K562 (cell line): ENCODE measurements at regions not wholly inside any gene's neighbourhood (a gene's known extent, or its start where the extent isn't known, plus 50 kb on each side); places are given as distances from the start of the nearest gene placed in this dataset.

Source experiments
- ATAC-seq: fragments of 200-7000 bp; cut with Tn5 transposase; 3 replicates; pipeline ENCODE4 v1.9.1; 2020; ENCODE audit warnings: moderate library complexity
- BruUV-seq: library from RNA; stranded (reverse); fragments of 400-500 nt; replicated peaks from 2 replicates; lab custom pipeline; 2021; lab: Mats Ljungman, UMichigan
- CTCF ChIA-PET: fragments of 300-600 bp; formaldehyde crosslinking; extraction: SDS; loops from one replicate; lab custom pipeline; 2021; ENCODE audit warnings: low intra/inter-chr PET ratio; lab: Yijun Ruan, JAX
- POLR2A ChIA-PET: fragments of 300-600, 350-650 bp; sonication (Branson Sonifier 250); formaldehyde crosslinking; extraction: SDS; loops from one replicate; lab custom pipeline; 2021; ENCODE audit warnings: antibody characterized with exemption, inconsistent platforms; lab: Yijun Ruan, JAX
- DNase-seq, 4 experiments: peaks; one replicate each; pipeline versions ENCODE4 v3.0.0 to v3.0.0-alpha.2; 2011 to 2018; ENCODE audit warnings: low spot score in 3 of 4, mixed read lengths in 3 of 4; ENCODE audit errors: extremely low read depth in 1 of 4
- FAIRE-seq: peaks from 2 replicates; lab custom pipeline; 2011; peaks lifted over from hg19 to GRCh38; lab: Jason Lieb, UNC
- H2AFZ ChIP-seq: 2 replicates; pipeline ENCODE4 v1.6.0; 2011; ENCODE audit warnings: low read depth, low read length, control low read depth, inconsistent platforms
- H3K27ac ChIP-seq: fragments of 200-600 bp; 3 replicates; pipeline ENCODE4 v1.8.0; 2011; ENCODE audit warnings: low read depth, mild to moderate bottlenecking, control low read depth, inconsistent platforms, low read length, moderate library complexity, mixed read lengths; ENCODE audit errors: extremely low read depth
- H3K27me3 ChIP-seq, 2 experiments: fragments of 300-600 bp in 1 of 2; 2 replicates in 1 of 2; 3 replicates in 1 of 2; pipeline versions ENCODE4 v1.6.0 to v1.8.0; 2011; ENCODE audit warnings: inconsistent platforms in 2 of 2, low read length in 2 of 2, mild to moderate bottlenecking in 1 of 2, mixed read lengths in 1 of 2, moderate library complexity in 1 of 2; ENCODE audit not compliant: control insufficient read depth in 2 of 2, insufficient read depth in 2 of 2
- H3K36me3 ChIP-seq: fragments of 300-600 bp; 3 replicates; pipeline ENCODE4 v1.8.0; 2011; ENCODE audit warnings: mild to moderate bottlenecking, low read length, inconsistent platforms; ENCODE audit not compliant: control insufficient read depth, insufficient read depth
- H3K4me1 ChIP-seq, 2 experiments: fragments of 200-600 bp in 1 of 2; replicated peaks in 1 of 2; 2 replicates in 1 of 2; 3 replicates in 1 of 2; pipeline versions ENCODE4 v1.5.1 to v1.8.0; 2011; ENCODE audit warnings: inconsistent platforms in 2 of 2, low read length in 2 of 2, mild to moderate bottlenecking in 1 of 2, mixed read lengths in 1 of 2, moderate library complexity in 1 of 2; ENCODE audit not compliant: control insufficient read depth in 2 of 2, insufficient read depth in 2 of 2
- H3K4me2 ChIP-seq: 2 replicates; pipeline ENCODE4 v1.6.1; 2011; ENCODE audit warnings: low read length, control low read depth, inconsistent platforms, mixed read lengths; ENCODE audit not compliant: insufficient read depth
- H3K4me3 ChIP-seq: fragments of 200-600 bp; sonication (generic), shearing (Covaris generic); 2 replicates; pipeline ENCODE4 v1.5.1; 2016; ENCODE audit warnings: control low read depth, inconsistent platforms
- H3K79me2 ChIP-seq: fragments of 200-600 bp; 3 replicates; pipeline ENCODE4 v1.8.0; 2011; ENCODE audit warnings: low read length, inconsistent platforms; ENCODE audit not compliant: control insufficient read depth, insufficient read depth
- H3K9ac ChIP-seq, 2 experiments: 2 replicates each; pipeline versions ENCODE4 v1.6.0 to v1.6.1; 2011; ENCODE audit warnings: low read depth in 2 of 2, low read length in 2 of 2, control low read depth in 1 of 2, inconsistent platforms in 1 of 2, mild to moderate bottlenecking in 1 of 2, mixed read lengths in 1 of 2; ENCODE audit not compliant: insufficient read depth in 1 of 2
- H3K9me1 ChIP-seq: one replicate; pipeline ENCODE4 v1.6.0; 2011; ENCODE audit warnings: inconsistent platforms, mild to moderate bottlenecking, low read length, moderate library complexity; ENCODE audit not compliant: control insufficient read depth, insufficient read depth
- H3K9me3 ChIP-seq: replicated peaks from 2 replicates; pipeline ENCODE4 v1.5.1; 2011; ENCODE audit warnings: low read depth, low read length, inconsistent platforms; ENCODE audit not compliant: control insufficient read depth, insufficient read depth
- H4K20me1 ChIP-seq: replicated peaks from 2 replicates; pipeline ENCODE4 v1.6.1; 2011; ENCODE audit warnings: low read length, inconsistent platforms, mixed read lengths; ENCODE audit not compliant: control insufficient read depth, insufficient read depth
- EGR1 ChIP-seq: fragments of 450-650 bp; conservative IDR thresholded peaks from 2 replicates; pipeline ENCODE4 v1.6.1; 2017; ENCODE audit warnings: mild to moderate bottlenecking
- PRPF4 ChIP-seq: fragments of 200-400 bp; formaldehyde crosslinking; IDR thresholded peaks from one replicate; pipeline ENCODE4 v1.6.1; 2017; ENCODE audit warnings: low read length, low read depth, mild to moderate bottlenecking; ENCODE audit not compliant: insufficient read depth, poor library complexity, severe bottlenecking
- RAD21 ChIP-seq, 2 experiments: fragments of 250-450 bp in 1 of 2; fragments of 450-650 bp in 1 of 2; sonication (Bioruptor Pico) in 1 of 2; formaldehyde crosslinking in 1 of 2; IDR thresholded peaks in 1 of 2; conservative IDR thresholded peaks in 1 of 2; 2 replicates each; pipeline versions ENCODE4 v1.4.0 to v1.8.0; 2020 to 2022; ENCODE audit warnings: mild to moderate bottlenecking in 2 of 2, moderate library complexity in 1 of 2
- SMARCC2 ChIP-seq: fragments of 450-650 bp; IDR thresholded peaks from 2 replicates; pipeline ENCODE4 v1.6.1; 2017; ENCODE audit warnings: antibody characterized with exemption, moderate library complexity, mild to moderate bottlenecking, low read depth
- SUPT5H ChIP-seq: fragments of 450-650 bp; IDR thresholded peaks from 2 replicates; pipeline ENCODE4 v1.6.1; 2016
- ZKSCAN1 ChIP-seq: fragments of 150-350 bp; IDR thresholded peaks from 2 replicates; pipeline ENCODE4 v1.6.1; 2016; ENCODE audit warnings: low read depth, low read length
- ZNF23 ChIP-seq: fragments of 250-450 bp; sonication (Bioruptor Pico); IDR thresholded peaks from 2 replicates; pipeline ENCODE4 v1.4.0; 2020; ENCODE audit warnings: mild to moderate bottlenecking
- ZNF347 ChIP-seq: fragments of 450-650 bp; formaldehyde crosslinking; IDR thresholded peaks from 2 replicates; pipeline ENCODE4 v1.4.0; 2020; ENCODE audit warnings: low read depth, mild to moderate bottlenecking, moderate library complexity
- WGBS: fragments of 100-300 bp; shearing (Covaris generic); methylation state at CpG from one replicate; pipeline ENCODE4 v1.1.6; 2016; ENCODE audit warnings: low coverage, mixed read lengths; ENCODE audit not compliant: insufficient coverage; ENCODE audit errors: missing lambda C conversion rate; 5-methylcytosine and 5-hydroxymethylcytosine counted together
- in situ Hi-C: fragments of 300-500 bp; cut with MboI; formaldehyde crosslinking; loops from 4 replicates; pipeline ENCODE4 v1.15.0; 2018; ENCODE audit warnings: inconsistent platforms, mixed read lengths
- intact Hi-C: fragments of 100-400 bp; cut with micrococcal nuclease; formaldehyde crosslinking; loops from 2 replicates; pipeline ENCODE4 v1.14.2; 2022
- TF ChIP-seq, protein P1 (sequence below): sonication (generic); formaldehyde crosslinking; IDR thresholded peaks from 2 replicates; pipeline ENCODE4 v1.8.0; 2023; ENCODE audit warnings: missing genetic modification reagents, mild to moderate bottlenecking, borderline replicate concordance

DNA sequence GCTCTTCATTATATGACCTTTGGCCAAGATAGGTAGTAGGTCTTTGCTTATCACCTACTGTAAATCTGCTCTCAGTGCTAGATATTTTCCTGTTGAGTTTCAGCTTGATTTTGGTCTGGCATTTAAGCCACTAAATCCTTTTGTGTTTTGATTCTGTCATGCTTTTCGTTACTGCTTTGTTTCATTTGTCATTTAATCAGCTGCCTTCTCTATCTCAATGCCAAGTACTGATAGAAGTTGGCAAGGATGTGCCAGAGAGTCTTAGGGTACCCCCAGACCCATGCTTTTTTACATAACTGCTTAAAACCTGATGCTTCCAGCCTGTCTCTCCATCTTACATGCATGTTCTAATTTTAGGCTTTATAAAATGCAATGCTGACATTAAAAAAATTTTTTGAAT, 300.1 kb upstream of the SASH1 start:
- no peak for DNase-seq
- 0% methylated on average over 1 of the region's 1 CpG for WGBS
- no peak overlapping the region for H3K4me2 ChIP-seq
- H3K4me1 ChIP-seq, result no peaks in the 10 kb centered on the region
- no peak for TF ChIP-seq EGR1
- no peak for TF ChIP-seq RAD21 (CRISPR knock-in tag; conservative IDR thresholded peaks at IDR 0.05 in 1 of 2, IDR thresholded peaks at IDR 0.05 in 1 of 2)
- TF ChIP-seq ZNF23 (CRISPR knock-in tag), result no peak
- POLR2A ChIA-PET, result interaction anchor here (0.7 kb wide), 1 partner anchor 184 kb away, joined by 3 read pairs; no protein-coding TSS in a partner anchor
- no peak overlapping the region for H3K4me3 ChIP-seq
- no peaks in the 10 kb centered on the region for H3K9me1 ChIP-seq
- CTCF ChIA-PET, result no interaction called here
- no peaks in the 10 kb centered on the region for H3K36me3 ChIP-seq
- BruUV-seq, result no TSS peak
- intact Hi-C loops, result no loop called here
- no peaks in the 10 kb centered on the region for H4K20me1 ChIP-seq
- ATAC-seq, result no peak
- H3K27me3 ChIP-seq, result peaks cover 0 to 3% of the 10 kb centered on the region in 2 experiments; a peak in 1 of 5 replicates
- no peaks in the 10 kb centered on the region for H3K9me3 ChIP-seq
- FAIRE-seq, result no peak
- no peak overlapping the region for H3K27ac ChIP-seq
- H2AFZ ChIP-seq, result no peak overlapping the region
- no peaks in the 10 kb centered on the region for H3K79me2 ChIP-seq
- in situ Hi-C loops, result no loop called here
- H3K9ac ChIP-seq, result no peak overlapping the region

DNA sequence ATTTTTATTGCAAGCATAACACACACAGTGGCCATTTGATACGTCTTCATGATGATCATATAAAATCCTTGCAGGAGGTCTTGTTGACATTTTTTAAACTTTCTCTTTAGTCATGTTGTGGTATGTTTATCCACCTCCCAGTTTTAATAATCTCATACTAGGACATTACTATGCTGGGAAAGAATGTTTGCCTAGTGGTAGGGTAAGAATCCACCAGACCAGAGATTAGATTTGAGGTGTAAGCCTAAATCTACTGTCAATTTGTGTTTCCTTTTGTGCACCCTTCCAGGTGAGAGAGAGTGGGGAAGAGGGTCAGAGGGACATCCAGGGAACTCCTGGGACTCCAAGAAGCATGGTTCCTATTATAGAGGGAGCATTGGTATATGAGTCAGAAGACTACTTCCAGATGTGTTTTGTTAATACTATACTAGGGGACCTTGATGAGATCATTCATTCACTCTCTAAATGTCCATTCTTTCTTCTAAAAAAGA, 298.3 kb upstream of the SASH1 start:
- ChIA-PET CTCF (no interaction called here), POLR2A (interaction anchor here (0.6 kb wide), 1 partner anchor 9 kb away, joined by 3 read pairs; no protein-coding TSS in a partner anchor)
- TF ChIP-seq PRPF4 (no peak), ZKSCAN1 (no peak), ZNF347 (CRISPR knock-in tag) (no peak), SUPT5H (no peak), SMARCC2 (no peak)
- TF ChIP-seq, protein P1, sequence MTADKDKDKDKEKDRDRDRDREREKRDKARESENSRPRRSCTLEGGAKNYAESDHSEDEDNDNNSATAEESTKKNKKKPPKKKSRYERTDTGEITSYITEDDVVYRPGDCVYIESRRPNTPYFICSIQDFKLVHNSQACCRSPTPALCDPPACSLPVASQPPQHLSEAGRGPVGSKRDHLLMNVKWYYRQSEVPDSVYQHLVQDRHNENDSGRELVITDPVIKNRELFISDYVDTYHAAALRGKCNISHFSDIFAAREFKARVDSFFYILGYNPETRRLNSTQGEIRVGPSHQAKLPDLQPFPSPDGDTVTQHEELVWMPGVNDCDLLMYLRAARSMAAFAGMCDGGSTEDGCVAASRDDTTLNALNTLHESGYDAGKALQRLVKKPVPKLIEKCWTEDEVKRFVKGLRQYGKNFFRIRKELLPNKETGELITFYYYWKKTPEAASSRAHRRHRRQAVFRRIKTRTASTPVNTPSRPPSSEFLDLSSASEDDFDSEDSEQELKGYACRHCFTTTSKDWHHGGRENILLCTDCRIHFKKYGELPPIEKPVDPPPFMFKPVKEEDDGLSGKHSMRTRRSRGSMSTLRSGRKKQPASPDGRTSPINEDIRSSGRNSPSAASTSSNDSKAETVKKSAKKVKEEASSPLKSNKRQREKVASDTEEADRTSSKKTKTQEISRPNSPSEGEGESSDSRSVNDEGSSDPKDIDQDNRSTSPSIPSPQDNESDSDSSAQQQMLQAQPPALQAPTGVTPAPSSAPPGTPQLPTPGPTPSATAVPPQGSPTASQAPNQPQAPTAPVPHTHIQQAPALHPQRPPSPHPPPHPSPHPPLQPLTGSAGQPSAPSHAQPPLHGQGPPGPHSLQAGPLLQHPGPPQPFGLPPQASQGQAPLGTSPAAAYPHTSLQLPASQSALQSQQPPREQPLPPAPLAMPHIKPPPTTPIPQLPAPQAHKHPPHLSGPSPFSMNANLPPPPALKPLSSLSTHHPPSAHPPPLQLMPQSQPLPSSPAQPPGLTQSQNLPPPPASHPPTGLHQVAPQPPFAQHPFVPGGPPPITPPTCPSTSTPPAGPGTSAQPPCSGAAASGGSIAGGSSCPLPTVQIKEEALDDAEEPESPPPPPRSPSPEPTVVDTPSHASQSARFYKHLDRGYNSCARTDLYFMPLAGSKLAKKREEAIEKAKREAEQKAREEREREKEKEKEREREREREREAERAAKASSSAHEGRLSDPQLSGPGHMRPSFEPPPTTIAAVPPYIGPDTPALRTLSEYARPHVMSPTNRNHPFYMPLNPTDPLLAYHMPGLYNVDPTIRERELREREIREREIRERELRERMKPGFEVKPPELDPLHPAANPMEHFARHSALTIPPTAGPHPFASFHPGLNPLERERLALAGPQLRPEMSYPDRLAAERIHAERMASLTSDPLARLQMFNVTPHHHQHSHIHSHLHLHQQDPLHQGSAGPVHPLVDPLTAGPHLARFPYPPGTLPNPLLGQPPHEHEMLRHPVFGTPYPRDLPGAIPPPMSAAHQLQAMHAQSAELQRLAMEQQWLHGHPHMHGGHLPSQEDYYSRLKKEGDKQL, result no peak
- Histone ChIP-seq H3K9me3 (no peaks in the 10 kb centered on the region), H3K4me3 (no peak overlapping the region), H3K36me3 (no peaks in the 10 kb centered on the region), H3K9me1 (no peaks in the 10 kb centered on the region), H2AFZ (no peak overlapping the region), H4K20me1 (no peaks in the 10 kb centered on the region), H3K79me2 (no peaks in the 10 kb centered on the region), H3K4me1 (no peaks in the 10 kb centered on the region), H3K27me3 (no peaks in the 10 kb centered on the region), H3K4me2 (no peak overlapping the region), H3K9ac (no peak overlapping the region), H3K27ac (no peak overlapping the region)
- FAIRE-seq (no peak), DNase-seq (no peak), ATAC-seq (no peak)
- BruUV-seq, result no TSS peak
- intact Hi-C loops, result no loop called here
- in situ Hi-C loops, result no loop called here
- WGBS, result 0% methylated on average over 1 of the region's 1 CpG
